HEK293 (cell line): ENCODE measurements at regions not wholly inside any gene's neighbourhood (a gene's known extent, or its start where the extent isn't known, plus 50 kb on each side); places are given as distances from the start of the nearest gene placed in this dataset.
"Not testable (repeated sequence)": the region's sequence is repeated elsewhere in the genome, so short reads cannot be mapped to it uniquely, and the experiment has no call there.

Source experiments
- CTCF ChIA-PET: fragments of 350-600 bp; formaldehyde crosslinking; extraction: SDS; loops from one replicate; lab custom pipeline; 2021; ENCODE audit warnings: antibody characterized with exemption; lab: Yijun Ruan, JAX
- POLR2A ChIA-PET: fragments of 300-600 bp; formaldehyde crosslinking; extraction: SDS; loops from one replicate; lab custom pipeline; 2020; ENCODE audit warnings: antibody characterized with exemption, inconsistent platforms; lab: Yijun Ruan, JAX
- H3K27ac ChIP-seq: fragments of 200-500 bp; sonication (Bioruptor generic); 2 replicates; pipeline ENCODE4 v1.5.1; 2014; ENCODE audit warnings: low read depth, low read length, control low read depth, inconsistent platforms; ENCODE audit errors: extremely low read depth
- H3K36me3 ChIP-seq, 2 experiments: fragments of 200-500 bp in 1 of 2; sonication (Bioruptor generic) in 1 of 2; 1 replicate in 1 of 2; 2 replicates in 1 of 2; pipeline ENCODE4 v1.5.1; 2014 to 2017; ENCODE audit warnings: inconsistent platforms in 2 of 2, low read length in 2 of 2; ENCODE audit not compliant: control insufficient read depth in 2 of 2, insufficient read depth in 1 of 2
- H3K4me1 ChIP-seq: fragments of 200-500 bp; sonication (Bioruptor generic); 2 replicates; pipeline ENCODE4 v1.5.1; 2014; ENCODE audit warnings: mild to moderate bottlenecking, low read length, inconsistent platforms; ENCODE audit not compliant: control insufficient read depth, insufficient read depth
- H3K4me3 ChIP-seq: 2 replicates; pipeline ENCODE4 v1.5.1; 2011; ENCODE audit warnings: low read depth, mild to moderate bottlenecking, control low read depth, low read length, moderate library complexity
- H3K9me3 ChIP-seq: fragments of 200-500 bp; sonication (Bioruptor generic); 2 replicates; pipeline ENCODE4 v1.5.1; 2014; ENCODE audit warnings: low read depth, low read length, inconsistent platforms; ENCODE audit not compliant: control insufficient read depth, insufficient read depth
- HOXC10 ChIP-seq: sonication (generic); formaldehyde crosslinking; IDR thresholded peaks from 2 replicates; pipeline ENCODE4 v1.8.1; 2023; ENCODE audit warnings: mild to moderate bottlenecking, missing genetic modification reagents
- KLF8 ChIP-seq: fragments of 450-650 bp; formaldehyde crosslinking; IDR thresholded peaks from 2 replicates; pipeline ENCODE4 v1.5.1; 2016; ENCODE audit warnings: missing biosample characterization, missing genetic modification characterization
- MZF1 ChIP-seq: fragments of 450-650 bp; formaldehyde crosslinking; IDR thresholded peaks from 2 replicates; pipeline ENCODE4 v1.5.1; 2017; ENCODE audit warnings: missing biosample characterization, missing genetic modification characterization, borderline replicate concordance
- PRDM1 ChIP-seq: fragments of 450-650 bp; formaldehyde crosslinking; IDR thresholded peaks from 2 replicates; pipeline ENCODE4; 2016; ENCODE audit warnings: missing biosample characterization, missing genetic modification characterization
- SCRT1 ChIP-seq: fragments of 450-650 bp; formaldehyde crosslinking; IDR thresholded peaks from 2 replicates; pipeline ENCODE4 v1.5.1; 2016; ENCODE audit warnings: missing biosample characterization, missing genetic modification characterization, borderline replicate concordance
- SP7 ChIP-seq: fragments of 450-650 bp; formaldehyde crosslinking; IDR thresholded peaks from 2 replicates; pipeline ENCODE4 v1.5.1; 2016; ENCODE audit warnings: missing biosample characterization, missing genetic modification characterization
- TCF7L2 ChIP-seq: IDR thresholded peaks from 2 replicates; pipeline ENCODE4 v1.6.1; 2011; ENCODE audit warnings: low read depth, mild to moderate bottlenecking, inconsistent platforms, low read length, moderate library complexity, borderline replicate concordance
- WT1 ChIP-seq: fragments of 450-650 bp; formaldehyde crosslinking; IDR thresholded peaks from 2 replicates; pipeline ENCODE4 v1.5.1; 2016; ENCODE audit warnings: missing biosample characterization, missing genetic modification characterization
- YY1 ChIP-seq: fragments of 450-650 bp; formaldehyde crosslinking; IDR thresholded peaks from 2 replicates; pipeline ENCODE4 v1.5.1; 2018; ENCODE audit warnings: missing biosample characterization, missing genetic modification characterization
- ZNF112 ChIP-seq: fragments of 450-650 bp; formaldehyde crosslinking; IDR thresholded peaks from 2 replicates; pipeline ENCODE4 v1.5.0; 2017; ENCODE audit warnings: missing biosample characterization, missing genetic modification characterization
- ZNF132 ChIP-seq: fragments of 450-650 bp; formaldehyde crosslinking; IDR thresholded peaks from 2 replicates; pipeline ENCODE4 v1.5.1; 2017; ENCODE audit warnings: missing biosample characterization, missing genetic modification characterization, borderline replicate concordance
- ZNF274 ChIP-seq, 2 experiments: fragments of 200-500 bp in 1 of 2; fragments of 450-650 bp in 1 of 2; sonication (Bioruptor generic) in 1 of 2; formaldehyde crosslinking in 1 of 2; IDR thresholded peaks; 2 replicates each; pipeline versions ENCODE4 v1.5.1 to v1.6.1; 2014 to 2016; ENCODE audit warnings: borderline replicate concordance in 1 of 2, inconsistent platforms in 1 of 2, low read length in 1 of 2, missing biosample characterization in 1 of 2, missing genetic modification characterization in 1 of 2
- ZNF341 ChIP-seq: fragments of 450-650 bp; formaldehyde crosslinking; IDR thresholded peaks from 2 replicates; pipeline ENCODE4; 2016; ENCODE audit warnings: low read depth, missing biosample characterization, missing genetic modification characterization
- ZNF366 ChIP-seq: fragments of 450-650 bp; formaldehyde crosslinking; conservative IDR thresholded peaks from 2 replicates; pipeline ENCODE4 v1.5.1; 2016; ENCODE audit warnings: missing biosample characterization, missing genetic modification characterization
- ZNF501 ChIP-seq: fragments of 450-650 bp; formaldehyde crosslinking; IDR thresholded peaks from 2 replicates; pipeline ENCODE4 v1.5.1; 2016; ENCODE audit warnings: missing biosample characterization, missing genetic modification characterization
- ZNF521 ChIP-seq: fragments of 450-650 bp; formaldehyde crosslinking; IDR thresholded peaks from 2 replicates; pipeline ENCODE4 v1.5.1; 2017; ENCODE audit warnings: missing biosample characterization, mild to moderate bottlenecking, missing genetic modification characterization
- ZNF585B ChIP-seq: fragments of 450-650 bp; formaldehyde crosslinking; IDR thresholded peaks from 2 replicates; pipeline ENCODE4 v1.5.1; 2016; ENCODE audit warnings: missing biosample characterization, missing genetic modification characterization
- ZNF624 ChIP-seq: fragments of 450-650 bp; formaldehyde crosslinking; IDR thresholded peaks from 2 replicates; pipeline ENCODE4 v1.5.1; 2017; ENCODE audit warnings: missing biosample characterization, missing genetic modification characterization
- ZNF629 ChIP-seq: fragments of 450-650 bp; formaldehyde crosslinking; IDR thresholded peaks from 2 replicates; pipeline ENCODE4 v1.5.1; 2017; ENCODE audit warnings: missing biosample characterization, missing genetic modification characterization
- ZNF660 ChIP-seq: fragments of 450-650 bp; IDR thresholded peaks from 2 replicates; pipeline ENCODE4 v1.5.1; 2018; ENCODE audit warnings: missing biosample characterization, mild to moderate bottlenecking, missing genetic modification characterization
- ZNF701 ChIP-seq: fragments of 450-650 bp; formaldehyde crosslinking; IDR thresholded peaks from 2 replicates; pipeline ENCODE4 v1.5.1; 2016; ENCODE audit warnings: missing biosample characterization, missing genetic modification characterization
- ZNF768 ChIP-seq: fragments of 450-650 bp; formaldehyde crosslinking; IDR thresholded peaks from 2 replicates; pipeline ENCODE4 v1.5.1; 2018; ENCODE audit warnings: missing biosample characterization, mild to moderate bottlenecking, missing genetic modification characterization
- ZSCAN23 ChIP-seq: fragments of 450-650 bp; formaldehyde crosslinking; IDR thresholded peaks from 2 replicates; pipeline ENCODE4 v1.5.1; 2016; ENCODE audit warnings: missing biosample characterization, missing genetic modification characterization
- TF ChIP-seq, protein P1 (sequence below): fragments of 450-650 bp; formaldehyde crosslinking; IDR thresholded peaks from 2 replicates; pipeline ENCODE4 v1.5.1; 2017; ENCODE audit warnings: missing biosample characterization, missing genetic modification characterization
- TF ChIP-seq, protein P2 (sequence below): fragments of 450-650 bp; formaldehyde crosslinking; IDR thresholded peaks from 2 replicates; pipeline ENCODE4 v1.5.1; 2016; ENCODE audit warnings: missing biosample characterization, missing genetic modification characterization, low read depth

DNA sequence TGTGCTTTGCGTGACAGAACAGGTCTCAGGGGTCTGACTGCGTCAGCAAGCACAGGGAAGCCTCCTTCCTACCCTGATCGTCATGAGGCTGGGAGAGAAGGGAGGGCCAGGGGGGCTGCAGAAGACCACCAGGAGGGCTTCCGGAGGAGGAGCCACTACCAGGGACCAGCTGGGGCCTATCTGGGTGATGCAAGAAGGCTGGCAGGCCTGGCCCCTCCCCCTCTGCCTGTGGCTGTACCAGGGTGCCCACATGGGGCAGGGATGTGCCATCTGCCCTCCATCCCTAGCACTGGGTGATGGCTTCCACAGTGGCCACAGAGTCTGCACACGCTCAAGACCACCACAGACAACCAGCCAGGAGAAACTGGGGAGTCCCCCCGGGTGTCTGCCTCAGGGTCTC lies 116.4 kb upstream of the NKX1-1 start (continued):
- TF ChIP-seq ZNF132 (tag by site-specific recombination) (no peak), ZSCAN23 (tag by site-specific recombination) (no peak), YY1 (tag by site-specific recombination) (no peak), SP7 (tag by site-specific recombination) (no peak), KLF8 (tag by site-specific recombination) (no peak), ZNF112 (tag by site-specific recombination) (no peak), HOXC10 (CRISPR knock-in tag) (no peak), WT1 (tag by site-specific recombination) (no peak), TCF7L2 (no peak), ZNF521 (tag by site-specific recombination) (no peak), MZF1 (no peak)
- TF ChIP-seq, protein P1, sequence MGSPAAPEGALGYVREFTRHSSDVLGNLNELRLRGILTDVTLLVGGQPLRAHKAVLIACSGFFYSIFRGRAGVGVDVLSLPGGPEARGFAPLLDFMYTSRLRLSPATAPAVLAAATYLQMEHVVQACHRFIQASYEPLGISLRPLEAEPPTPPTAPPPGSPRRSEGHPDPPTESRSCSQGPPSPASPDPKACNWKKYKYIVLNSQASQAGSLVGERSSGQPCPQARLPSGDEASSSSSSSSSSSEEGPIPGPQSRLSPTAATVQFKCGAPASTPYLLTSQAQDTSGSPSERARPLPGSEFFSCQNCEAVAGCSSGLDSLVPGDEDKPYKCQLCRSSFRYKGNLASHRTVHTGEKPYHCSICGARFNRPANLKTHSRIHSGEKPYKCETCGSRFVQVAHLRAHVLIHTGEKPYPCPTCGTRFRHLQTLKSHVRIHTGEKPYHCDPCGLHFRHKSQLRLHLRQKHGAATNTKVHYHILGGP (tag by site-specific recombination) = no peak

DNA sequence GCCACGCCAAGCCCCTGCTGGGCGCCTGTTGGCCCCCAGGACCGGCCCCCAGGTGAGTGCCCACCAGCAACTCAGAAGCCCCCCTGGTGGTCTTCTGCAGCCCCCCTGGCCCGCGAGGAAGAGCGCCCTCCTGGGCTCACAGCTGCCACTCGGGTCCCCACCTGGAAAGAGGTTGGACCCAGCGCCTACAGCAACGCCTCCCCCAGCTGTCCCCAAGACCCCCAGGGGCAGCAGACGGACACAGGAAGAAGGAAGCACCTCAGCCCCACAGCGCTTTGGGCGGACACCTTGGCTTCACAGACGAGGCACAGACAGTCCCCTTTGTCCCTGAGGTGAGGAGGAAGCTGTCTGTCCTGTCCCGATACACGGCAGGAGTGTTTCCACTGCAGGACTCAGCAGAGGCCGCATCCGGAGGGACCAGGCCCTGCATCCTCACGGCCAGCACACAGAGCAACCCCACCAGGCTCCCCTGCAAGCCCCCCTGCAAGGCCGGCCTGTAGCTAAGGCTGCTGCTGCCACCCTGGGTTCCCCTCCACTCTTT lies 115.6 kb upstream of the NKX1-1 start:
- POLR2A ChIA-PET = no interaction called here
- H3K27ac ChIP-seq = no peak overlapping the region
- H3K4me3 ChIP-seq = no peak overlapping the region
- CTCF ChIA-PET = interaction anchor here (0.6 kb wide), 1 partner anchor 848 kb away, joined by 3 read pairs; no protein-coding TSS in a partner anchor
- H3K9me3 ChIP-seq = no peaks in the 10 kb centered on the region
- H3K4me1 ChIP-seq = no peaks in the 10 kb centered on the region
- TF ChIP-seq PRDM1 (tag by site-specific recombination) (no peak), ZNF629 (tag by site-specific recombination) (no peak)
- no peaks in the 10 kb centered on the region for H3K36me3 ChIP-seq

DNA sequence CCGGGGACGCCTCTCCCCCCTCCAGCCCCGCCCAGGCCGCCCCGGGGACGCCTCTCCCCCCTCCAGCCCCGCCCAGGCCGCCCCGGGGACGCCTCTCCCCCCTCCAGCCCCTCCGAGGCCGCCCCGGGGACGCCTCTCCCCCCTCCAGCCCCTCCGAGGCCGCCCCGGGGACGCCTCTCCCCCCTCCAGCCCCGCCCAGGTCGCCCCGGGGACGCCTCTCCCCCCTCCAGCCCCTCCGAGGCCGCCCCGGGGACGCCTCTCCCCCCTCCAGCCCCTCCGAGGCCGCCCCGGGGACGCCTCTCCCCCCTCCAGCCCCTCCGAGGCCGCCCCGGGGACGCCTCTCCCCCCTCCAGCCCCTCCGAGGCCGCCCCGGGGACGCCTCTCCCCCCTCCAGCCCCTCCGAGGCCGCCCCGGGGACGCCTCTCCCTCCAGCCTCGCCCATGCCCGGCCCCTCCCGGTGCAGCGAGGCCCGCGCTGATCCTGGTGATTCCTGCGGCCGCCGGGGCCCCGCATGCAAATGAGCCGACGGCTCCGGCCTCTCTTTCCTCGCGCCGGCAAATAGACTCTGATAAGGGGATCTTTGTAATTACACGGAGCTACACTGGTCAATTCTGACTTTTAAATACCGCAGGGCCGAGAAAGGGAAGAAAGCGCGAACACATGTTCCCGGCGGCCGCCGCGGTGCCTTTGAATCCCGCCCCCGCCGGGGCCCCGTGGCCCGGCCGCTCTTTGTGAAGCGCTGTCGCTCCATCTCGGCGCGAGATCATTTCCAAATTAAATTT lies 114.7 kb upstream of the NKX1-1 start:
- CTCF ChIA-PET = interaction anchor here (0.6 kb wide), 1 partner anchor 847 kb away, joined by 3 read pairs; no protein-coding TSS in a partner anchor

DNA sequence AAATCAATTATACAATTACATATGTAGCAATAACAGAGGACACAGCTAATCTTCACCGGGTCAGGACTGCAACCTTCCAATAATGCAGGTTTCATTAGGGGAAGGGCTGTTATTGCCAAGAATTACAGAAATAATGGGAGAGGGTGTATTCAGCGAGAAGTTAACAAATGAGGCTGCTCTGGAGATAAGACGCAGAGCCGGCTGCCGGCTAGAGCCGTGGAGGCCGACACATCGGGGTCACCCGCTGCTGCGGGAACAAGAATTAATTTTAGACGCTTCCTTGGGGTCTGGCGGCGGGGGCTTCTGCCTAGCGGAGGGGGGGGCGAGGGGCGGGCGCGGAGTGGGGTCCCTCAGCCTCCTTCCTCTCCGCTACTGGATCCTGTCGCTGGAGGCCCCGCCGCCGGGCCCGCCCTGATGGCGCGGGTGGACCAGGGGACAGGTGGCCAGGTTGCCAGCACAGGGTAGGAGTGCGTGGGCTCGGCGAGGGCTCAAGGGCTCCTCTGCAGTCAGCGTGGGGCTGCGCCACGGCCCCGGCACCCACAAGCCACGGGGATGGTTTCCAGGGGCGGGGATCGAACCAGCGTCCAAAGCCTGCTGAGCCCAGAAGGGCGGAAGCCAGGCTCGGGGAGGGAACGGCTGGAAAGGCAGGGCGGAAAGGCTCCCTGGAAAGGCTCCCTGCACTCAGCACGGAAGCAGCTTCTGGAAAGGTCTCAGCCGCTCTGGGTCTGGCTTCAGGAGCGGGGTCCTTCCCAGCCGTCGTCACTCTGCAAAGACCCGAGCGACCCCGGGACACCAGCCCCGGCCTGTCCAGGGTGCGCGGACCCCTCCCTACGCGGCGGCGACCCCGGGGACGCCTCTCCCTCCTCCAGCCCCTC lies 113.8 kb upstream of the NKX1-1 start:
- Histone ChIP-seq H3K4me1 (no peaks in the 10 kb centered on the region), H3K9me3 (no peaks in the 10 kb centered on the region), H3K27ac (no peak overlapping the region), H3K4me3 (no peak overlapping the region), H3K36me3 (no peaks in the 10 kb centered on the region)
- ChIA-PET POLR2A (no interaction called here), CTCF (no interaction called here)
- no peak for TF ChIP-seq ZNF274 (IDR thresholded peaks at IDR 0.05; ENCODE audit: low read length)
- TF ChIP-seq ZNF274 (tag by site-specific recombination; IDR thresholded peaks at IDR 0.05; ENCODE audit: borderline replicate concordance) = no peak
- TF ChIP-seq ZNF585B (tag by site-specific recombination) = no peak
- no peak for TF ChIP-seq ZSCAN23 (tag by site-specific recombination)
- no peak for TF ChIP-seq SCRT1 (tag by site-specific recombination)
- no peak for TF ChIP-seq ZNF768 (tag by site-specific recombination)
- no peak for TF ChIP-seq ZNF701
- TF ChIP-seq ZNF341 (tag by site-specific recombination) = no peak
- no peak for TF ChIP-seq ZNF624 (tag by site-specific recombination)
- no peak for TF ChIP-seq ZNF366 (tag by site-specific recombination)
- TF ChIP-seq, protein P2, sequence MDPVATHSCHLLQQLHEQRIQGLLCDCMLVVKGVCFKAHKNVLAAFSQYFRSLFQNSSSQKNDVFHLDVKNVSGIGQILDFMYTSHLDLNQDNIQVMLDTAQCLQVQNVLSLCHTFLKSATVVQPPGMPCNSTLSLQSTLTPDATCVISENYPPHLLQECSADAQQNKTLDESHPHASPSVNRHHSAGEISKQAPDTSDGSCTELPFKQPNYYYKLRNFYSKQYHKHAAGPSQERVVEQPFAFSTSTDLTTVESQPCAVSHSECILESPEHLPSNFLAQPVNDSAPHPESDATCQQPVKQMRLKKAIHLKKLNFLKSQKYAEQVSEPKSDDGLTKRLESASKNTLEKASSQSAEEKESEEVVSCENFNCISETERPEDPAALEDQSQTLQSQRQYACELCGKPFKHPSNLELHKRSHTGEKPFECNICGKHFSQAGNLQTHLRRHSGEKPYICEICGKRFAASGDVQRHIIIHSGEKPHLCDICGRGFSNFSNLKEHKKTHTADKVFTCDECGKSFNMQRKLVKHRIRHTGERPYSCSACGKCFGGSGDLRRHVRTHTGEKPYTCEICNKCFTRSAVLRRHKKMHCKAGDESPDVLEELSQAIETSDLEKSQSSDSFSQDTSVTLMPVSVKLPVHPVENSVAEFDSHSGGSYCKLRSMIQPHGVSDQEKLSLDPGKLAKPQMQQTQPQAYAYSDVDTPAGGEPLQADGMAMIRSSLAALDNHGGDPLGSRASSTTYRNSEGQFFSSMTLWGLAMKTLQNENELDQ (tag by site-specific recombination) = no peak
- no peak for TF ChIP-seq ZNF660
- no peak for TF ChIP-seq ZNF501 (tag by site-specific recombination)

More for the DNA sequence above, 114.7 kb upstream of the NKX1-1 start:
- TF ChIP-seq TCF7L2 = peak; percentile 93
- H3K4me1 ChIP-seq, H3K36me3 ChIP-seq, H3K4me3 ChIP-seq, H3K9me3 ChIP-seq, H3K27ac ChIP-seq, POLR2A ChIA-PET: not testable (repeated sequence)
